Left lung (tissue), 4 donors: ENCODE measurements at regions not wholly inside any gene's neighbourhood (a gene's known extent, or its start where the extent isn't known, plus 50 kb on each side); places are given as distances from the start of the nearest gene placed in this dataset.

Source experiments
- ATAC-seq: fragments of 200-7000 bp; cut with Tn5 transposase; one replicate; pipeline ENCODE4 v1.9.1; 2020; ENCODE audit warnings: moderate library complexity
- DNase-seq, 4 donors: peaks; one replicate each; pipeline ENCODE4 v3.0.0-alpha.2; 2013 to 2020
- H3K27ac ChIP-seq, 2 donors: fragments of 200-600 bp; sonication (generic) in 1 of 2; one replicate each; pipeline versions ENCODE4 v1.5.0 to v1.8.0; 2020 to 2021
- H3K27me3 ChIP-seq, 2 donors: fragments of 200-600 bp; sonication (generic) in 1 of 2; one replicate each; pipeline versions ENCODE4 v1.5.0 to v1.8.0; 2020 to 2021
- H3K36me3 ChIP-seq, 2 donors: fragments of 200-600 bp; sonication (generic) in 1 of 2; one replicate each; pipeline versions ENCODE4 v1.5.0 to v1.8.0; 2020 to 2021
- H3K4me1 ChIP-seq, 2 donors: fragments of 200-600 bp; one replicate each; pipeline ENCODE4 v1.8.0; 2021
- H3K4me3 ChIP-seq, 2 donors: fragments of 200-600 bp; sonication (generic) in 1 of 2; one replicate each; pipeline versions ENCODE4 v1.5.0 to v1.8.0; 2020 to 2021; ENCODE audit warnings: mild to moderate bottlenecking in 1 of 2
- H3K9me3 ChIP-seq, 2 donors: fragments of 200-600 bp; sonication (generic) in 1 of 2; one replicate each; pipeline versions ENCODE4 v1.5.0 to v1.8.0; 2020 to 2021
- intact Hi-C, 2 donors: fragments of 100-400 bp; cut with DNase I; formaldehyde crosslinking; loops; one replicate each; pipeline versions ENCODE4 v1.11.2 to v1.14.2; 2022
- TF ChIP-seq, protein P1 (sequence below), 2 donors: fragments of 200-600 bp; sonication (generic) in 1 of 2; IDR thresholded peaks; one replicate each; pipeline versions ENCODE4 v1.5.0 to v1.8.0; 2021; ENCODE audit warnings: antibody characterized with exemption in 2 of 2
- donor health status: DM: no; HTN: yes; CAD: no.
- donor health status: DM: no; HTN: no; CAD: no.

DNA sequence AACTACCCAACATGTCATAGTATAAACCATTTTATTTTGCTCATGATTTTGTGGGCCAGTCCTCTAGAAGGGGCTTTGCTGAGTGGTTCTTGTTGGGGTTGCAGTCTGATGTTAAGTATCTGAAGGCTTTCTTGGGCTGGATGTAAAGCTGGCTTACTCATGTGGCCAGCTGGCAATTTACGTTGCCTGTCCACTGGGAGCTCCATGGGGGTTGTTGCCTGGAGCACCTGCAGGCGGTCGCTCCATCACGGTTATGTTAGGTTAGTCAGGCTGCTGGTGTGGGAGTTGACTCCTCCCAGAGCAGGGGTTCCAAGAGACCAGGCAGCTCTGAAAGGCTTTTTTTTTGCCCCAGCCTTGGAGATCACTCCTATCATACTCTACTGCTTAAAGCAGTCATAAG is 98.1 kb downstream of the NR1D2 start:
- Histone ChIP-seq H3K9me3 (no peaks in the 10 kb centered on the region), H3K27me3 (no peaks in the 10 kb centered on the region), H3K4me3 (no peak overlapping the region), H3K27ac (peak overlapping the region; percentile 43 to 57), H3K4me1 (peaks cover 0 to 5% of the 10 kb centered on the region in 2 donors), H3K36me3 (no peaks in the 10 kb centered on the region)
- DNase-seq (no peak), ATAC-seq (no peak)
- TF ChIP-seq, protein P1, sequence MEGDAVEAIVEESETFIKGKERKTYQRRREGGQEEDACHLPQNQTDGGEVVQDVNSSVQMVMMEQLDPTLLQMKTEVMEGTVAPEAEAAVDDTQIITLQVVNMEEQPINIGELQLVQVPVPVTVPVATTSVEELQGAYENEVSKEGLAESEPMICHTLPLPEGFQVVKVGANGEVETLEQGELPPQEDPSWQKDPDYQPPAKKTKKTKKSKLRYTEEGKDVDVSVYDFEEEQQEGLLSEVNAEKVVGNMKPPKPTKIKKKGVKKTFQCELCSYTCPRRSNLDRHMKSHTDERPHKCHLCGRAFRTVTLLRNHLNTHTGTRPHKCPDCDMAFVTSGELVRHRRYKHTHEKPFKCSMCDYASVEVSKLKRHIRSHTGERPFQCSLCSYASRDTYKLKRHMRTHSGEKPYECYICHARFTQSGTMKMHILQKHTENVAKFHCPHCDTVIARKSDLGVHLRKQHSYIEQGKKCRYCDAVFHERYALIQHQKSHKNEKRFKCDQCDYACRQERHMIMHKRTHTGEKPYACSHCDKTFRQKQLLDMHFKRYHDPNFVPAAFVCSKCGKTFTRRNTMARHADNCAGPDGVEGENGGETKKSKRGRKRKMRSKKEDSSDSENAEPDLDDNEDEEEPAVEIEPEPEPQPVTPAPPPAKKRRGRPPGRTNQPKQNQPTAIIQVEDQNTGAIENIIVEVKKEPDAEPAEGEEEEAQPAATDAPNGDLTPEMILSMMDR (IDR thresholded peaks at IDR 0.05): no peak
- intact Hi-C loops: no loop called here

DNA sequence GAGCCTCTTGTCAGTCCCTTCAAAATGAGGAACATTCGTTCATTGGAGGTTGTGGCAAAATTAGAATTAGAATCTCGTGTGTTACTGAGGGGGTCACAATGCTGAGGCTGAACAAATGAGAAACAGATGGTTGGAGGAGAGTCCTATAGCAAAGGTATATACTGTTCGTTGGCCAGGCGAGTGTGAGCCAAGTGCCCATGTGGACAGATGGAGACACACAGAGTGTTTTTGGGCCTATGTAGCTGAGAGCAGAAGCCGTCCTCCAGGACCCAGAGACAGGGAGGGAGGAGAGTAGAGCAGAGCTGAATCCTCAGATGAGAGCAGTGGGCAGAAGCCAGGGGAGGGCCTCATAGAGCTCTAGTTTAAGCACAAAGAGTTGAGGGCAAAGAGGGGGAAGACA is 98.9 kb downstream of the NR1D2 start:
- H3K4me1 ChIP-seq: peaks cover 0 to 5% of the 10 kb centered on the region in 2 donors
- no peaks in the 10 kb centered on the region for H3K9me3 ChIP-seq
- no peaks in the 10 kb centered on the region for H3K27me3 ChIP-seq
- DNase-seq (no peak), ATAC-seq (no peak)
- TF ChIP-seq, protein P1 (IDR thresholded peaks at IDR 0.05): no peak
- H3K4me3 ChIP-seq: no peak overlapping the region
- intact Hi-C loops: no loop called here
- no peak overlapping the region for H3K27ac ChIP-seq
- no peaks in the 10 kb centered on the region for H3K36me3 ChIP-seq

DNA sequence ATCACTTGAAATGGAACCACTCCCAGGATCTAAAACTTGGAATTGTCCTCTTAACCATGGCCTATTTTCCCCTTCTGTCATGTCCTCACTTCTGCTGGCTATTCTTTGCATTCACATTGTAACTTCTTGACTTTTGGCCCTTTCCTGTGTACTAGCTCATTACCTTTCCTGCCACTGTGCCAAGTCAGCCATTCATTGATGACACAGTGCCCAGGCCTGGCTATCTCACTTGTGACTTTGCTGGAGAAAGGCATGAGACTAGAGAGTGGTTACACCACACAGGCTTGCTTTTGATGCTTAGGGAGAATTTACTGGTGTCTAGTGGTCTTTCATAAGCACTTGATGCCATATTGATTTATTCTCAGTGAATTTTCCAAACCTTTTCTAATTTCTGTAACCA is 101.1 kb downstream of the NR1D2 start:
- H3K27me3 ChIP-seq: no peaks in the 10 kb centered on the region
- no peak overlapping the region for H3K4me3 ChIP-seq
- H3K4me1 ChIP-seq: peaks cover 0 to 5% of the 10 kb centered on the region in 2 donors
- DNase-seq (no peak), ATAC-seq (no peak)
- H3K9me3 ChIP-seq: no peaks in the 10 kb centered on the region
- H3K36me3 ChIP-seq: no peaks in the 10 kb centered on the region
- H3K27ac ChIP-seq: no peak overlapping the region
- intact Hi-C loops: no loop called here
- TF ChIP-seq, protein P1 (IDR thresholded peaks at IDR 0.05): no peak

DNA sequence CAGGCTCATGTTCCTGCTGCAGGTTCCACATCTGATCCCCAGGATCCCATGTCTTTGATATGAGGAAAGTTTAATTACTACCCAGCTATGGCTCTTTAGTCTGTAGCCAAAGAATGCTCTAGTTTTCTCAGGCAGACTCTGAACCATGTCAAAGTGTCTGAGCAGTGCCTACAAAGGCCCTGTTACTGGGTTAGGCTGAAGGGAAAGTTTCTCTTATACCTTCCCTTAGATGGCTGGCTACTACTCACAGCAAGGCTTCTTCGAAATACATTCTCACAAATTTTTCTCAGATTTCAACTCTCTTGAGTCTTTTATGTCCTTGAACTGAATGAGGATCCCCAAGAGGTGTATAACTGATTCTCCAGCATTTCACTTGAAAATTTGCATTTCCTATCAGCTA is 102.4 kb downstream of the NR1D2 start:
- peak overlapping the region in 1 of 2 donors; percentile 20 for H3K27ac ChIP-seq

DNA sequence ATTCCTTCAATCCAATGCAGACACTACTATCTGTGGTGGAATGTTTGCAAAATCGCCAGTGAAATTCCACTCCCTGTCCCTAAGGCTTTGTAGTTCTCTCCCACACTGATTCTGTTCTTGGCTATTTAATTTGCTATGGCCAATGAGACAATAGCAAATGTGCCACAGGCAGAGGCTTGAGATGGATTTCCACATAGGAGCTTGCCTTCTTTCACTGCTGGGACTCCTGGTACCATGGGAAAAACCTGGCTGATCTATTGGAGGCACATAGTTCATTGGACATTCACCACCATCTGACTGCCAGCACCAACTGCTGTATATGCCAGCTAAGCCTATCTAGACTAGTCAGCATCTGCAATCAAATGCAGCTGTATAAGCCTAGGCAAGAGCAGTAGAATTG is 103.8 kb downstream of the NR1D2 start:
- TF ChIP-seq, protein P1 (IDR thresholded peaks at IDR 0.05): no peak
- intact Hi-C loops: no loop called here
- Histone ChIP-seq H3K36me3 (no peaks in the 10 kb centered on the region), H3K27ac (no peak overlapping the region), H3K27me3 (no peaks in the 10 kb centered on the region), H3K4me1 (no peaks in the 10 kb centered on the region), H3K9me3 (no peaks in the 10 kb centered on the region), H3K4me3 (no peak overlapping the region)
- no peak for ATAC-seq
- no peak for DNase-seq

More for the DNA sequence above, 102.4 kb downstream of the NR1D2 start:
- ATAC-seq (no peak), DNase-seq (no peak)
- Histone ChIP-seq H3K27me3 (no peaks in the 10 kb centered on the region), H3K4me3 (no peak overlapping the region), H3K4me1 (peaks cover 0 to 5% of the 10 kb centered on the region in 2 donors), H3K36me3 (no peaks in the 10 kb centered on the region), H3K9me3 (no peaks in the 10 kb centered on the region)
- intact Hi-C loops: no loop called here
- TF ChIP-seq, protein P1 (IDR thresholded peaks at IDR 0.05): no peak
